Stimulated activated CD4-positive, alpha-beta T cell treated with anti-CD3 and anti-CD28 coated beads, Interleukin-1b, Interleukin-23, amount 100 ng/mL, for 4 hours (primary cell): ENCODE measurements at regions not wholly inside any gene's neighbourhood (a gene's known extent, or its start where the extent isn't known, plus 50 kb on each side); places are given as distances from the start of the nearest gene placed in this dataset.
A peak's percentile ranks its signal among the peaks of the same experiment; 100 is the strongest.

Source experiments
- DNase-seq, 2 donors: peaks; one replicate each; pipeline ENCODE4 v3.0.0-alpha.2; 2020; ENCODE audit warnings: low read depth in 2 of 2

GRCh38 chrX:44470816-44471215, 71.8 kb downstream of the FUNDC1 start:
- no peak for DNase-seq

- no peak for DNase-seq
Observed at GRCh38 chrX:44462850-44463249, 79.8 kb downstream of the FUNDC1 start.

DNA sequence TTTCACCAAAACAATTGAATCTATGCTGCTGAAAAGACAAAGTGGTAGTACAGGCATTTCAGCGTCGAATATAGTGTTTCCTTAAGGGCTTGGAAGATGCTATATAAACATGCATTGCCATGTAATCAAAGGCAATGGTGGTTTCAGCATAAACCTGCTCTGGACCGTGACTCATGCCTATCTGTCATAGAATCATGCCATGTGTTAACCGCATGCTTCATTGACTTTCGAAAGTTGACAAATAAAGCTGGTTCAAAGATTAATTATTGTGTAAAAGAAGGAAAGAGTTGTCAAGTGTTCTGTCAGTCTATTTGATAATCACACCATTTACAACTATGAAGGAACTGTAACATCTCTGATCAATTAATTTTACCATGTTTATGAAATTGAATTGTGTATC, 83.2 kb downstream of the FUNDC1 start:
- no peak for DNase-seq

DNA sequence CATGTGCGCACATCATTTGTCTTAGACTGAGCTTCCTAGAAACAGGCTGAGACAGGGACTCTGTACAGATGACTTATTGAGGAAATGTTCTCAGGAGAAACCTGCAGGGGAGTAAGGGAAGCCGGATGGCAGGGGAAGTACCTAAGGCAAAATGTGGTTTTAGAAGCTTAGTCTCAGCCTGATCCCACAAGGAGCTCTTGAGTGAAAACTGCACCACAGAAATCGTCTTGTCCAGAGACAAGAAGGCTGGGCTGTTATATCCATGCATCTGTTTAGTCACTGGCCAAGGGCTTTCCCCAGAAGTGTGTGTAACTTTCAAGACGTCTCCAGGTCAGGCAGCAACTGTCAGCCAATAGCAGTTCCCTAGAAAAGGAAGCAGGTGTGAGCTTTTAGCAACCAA, 86.0 kb downstream of the FUNDC1 start:
- DNase-seq: no peak

- DNase-seq: no peak
Observed at GRCh38 chrX:44451056-44451455, 91.6 kb downstream of the FUNDC1 start.

- DNase-seq: no peak
Observed at GRCh38 chrX:44447214-44447613, 95.4 kb downstream of the FUNDC1 start.

- DNase-seq: no peak
Observed at GRCh38 chrX:44440006-44440405, 96.5 kb upstream of the EFHC2 start.

DNA sequence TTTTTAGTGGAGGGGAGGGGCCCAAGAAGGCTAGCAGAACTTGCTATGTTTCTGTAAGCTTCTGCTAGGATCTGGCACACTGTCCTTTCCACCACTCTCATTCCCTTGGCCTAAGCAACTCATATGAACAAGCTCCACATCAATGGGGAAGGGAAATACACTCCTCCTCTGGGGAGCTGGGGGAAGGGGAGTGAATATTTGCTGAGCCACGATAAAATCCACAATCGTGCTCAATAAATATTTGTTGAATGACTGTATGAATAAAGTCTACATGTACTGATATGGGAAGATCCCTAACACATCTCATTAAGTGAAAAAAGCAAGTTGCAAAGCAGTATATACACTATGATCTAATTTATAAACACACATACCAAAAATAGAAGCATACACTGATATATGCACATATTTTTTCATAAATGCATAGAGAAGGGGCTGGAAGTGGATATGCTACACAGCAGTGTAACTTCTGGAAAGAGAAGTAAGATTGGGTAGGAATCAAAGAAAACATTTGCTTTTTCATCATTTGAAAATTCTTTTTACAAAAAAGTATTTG, 95.8 kb upstream of the EFHC2 start:
- DNase-seq: no peak

DNA sequence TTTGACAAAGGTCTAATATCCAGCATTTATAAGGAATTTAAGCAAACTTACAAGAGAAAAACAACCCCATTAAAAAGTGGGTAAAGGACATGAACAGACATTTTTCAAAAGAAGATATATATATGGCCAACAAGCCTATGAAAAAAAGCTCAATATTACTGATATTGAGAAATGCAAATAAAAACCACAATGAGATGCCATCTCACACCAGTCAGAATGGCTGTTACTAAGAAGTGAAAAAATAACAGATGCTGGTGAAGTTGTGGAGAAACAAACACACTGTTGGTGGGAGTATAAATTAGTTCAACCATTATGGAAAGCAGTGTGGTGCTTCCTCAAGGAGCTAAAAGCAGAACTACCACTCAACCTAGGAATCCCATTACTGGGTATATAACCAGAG, 91.6 kb upstream of the EFHC2 start:
- DNase-seq: no peak

- no peak for DNase-seq
Observed at GRCh38 chrX:44433556-44433955, 90.1 kb upstream of the EFHC2 start.

DNA sequence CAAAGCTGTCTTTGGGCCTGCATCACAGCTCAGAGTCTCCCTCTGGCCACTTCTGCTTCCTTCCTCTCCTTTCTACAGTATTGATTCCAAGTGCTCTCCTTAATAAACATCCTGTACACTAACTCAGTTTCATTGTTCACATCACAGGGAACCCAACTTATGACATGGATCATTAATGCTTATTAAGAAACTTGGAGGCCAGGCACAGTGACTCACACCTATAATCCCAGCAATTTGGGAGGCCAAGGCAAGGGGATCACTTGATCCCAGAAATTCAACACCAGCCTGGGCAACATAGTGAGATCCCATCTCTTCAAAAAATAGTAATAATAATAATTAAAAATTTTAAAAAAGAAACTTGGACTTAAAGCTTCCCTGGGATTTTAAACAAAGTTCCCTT, 89.2 kb upstream of the EFHC2 start:
- no peak for DNase-seq

DNA sequence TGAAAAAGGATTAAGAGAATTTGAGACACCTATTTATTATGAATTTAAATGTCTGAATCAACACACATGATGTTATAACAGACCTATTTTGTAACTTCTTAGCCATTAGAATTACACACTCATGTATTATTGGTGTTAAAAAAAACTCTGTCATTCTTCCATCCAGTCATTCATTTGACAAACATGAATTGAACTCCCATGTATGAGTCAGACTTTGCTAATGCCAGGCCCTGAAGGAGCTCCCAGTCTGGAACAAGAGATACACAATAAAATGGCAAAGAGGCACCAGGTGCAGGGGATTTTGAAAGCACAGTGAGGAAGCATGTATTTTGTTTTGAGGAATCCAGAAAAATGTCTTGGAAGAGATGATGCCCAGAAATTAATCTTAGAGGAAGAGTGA, 87.7 kb upstream of the EFHC2 start:
- DNase-seq: no peak

GRCh38 chrX:44428989-44429627, 85.6 kb upstream of the EFHC2 start:
- no peak for DNase-seq

DNA sequence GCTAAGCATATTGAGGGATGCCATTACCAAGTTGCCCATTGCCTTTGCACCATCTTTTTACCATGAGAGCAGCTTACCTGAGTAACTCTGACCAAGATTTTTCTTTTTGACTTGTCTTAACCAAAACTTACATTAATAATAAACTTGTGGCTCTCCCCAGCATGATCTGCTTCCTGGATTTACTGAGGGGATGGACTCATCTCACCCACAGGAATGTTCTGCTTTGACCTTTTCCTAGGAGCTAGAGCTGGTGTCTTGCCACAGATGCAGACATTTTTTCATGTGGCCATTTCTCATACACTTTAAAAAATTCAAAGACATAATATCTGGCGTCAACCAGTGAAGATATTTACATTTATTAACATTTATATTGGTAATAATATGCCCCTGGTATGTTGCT, 79.2 kb upstream of the EFHC2 start:
- no peak for DNase-seq

GRCh38 chrX:44415639-44416386, 72.3 kb upstream of the EFHC2 start:
- no peak for DNase-seq

DNA sequence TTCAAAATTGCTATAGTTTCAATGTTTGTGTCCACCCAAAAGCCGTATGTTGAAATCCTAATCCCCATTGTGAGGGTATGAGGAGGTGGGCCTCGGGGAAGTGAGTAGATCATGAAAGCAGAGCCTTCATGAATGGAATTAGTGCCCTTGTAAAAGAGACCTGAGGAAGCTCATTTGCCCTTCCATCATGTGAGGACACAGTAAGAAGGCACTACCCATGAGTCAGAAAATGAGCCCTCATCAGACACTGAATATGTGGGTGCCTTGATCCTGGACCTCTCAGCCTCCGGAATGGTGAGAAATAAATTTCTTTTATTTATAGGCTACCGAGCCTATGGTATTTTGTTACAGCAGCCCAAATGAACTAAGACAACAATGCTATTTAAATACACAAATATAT, 57.7 kb upstream of the EFHC2 start:
- no peak for DNase-seq

DNA sequence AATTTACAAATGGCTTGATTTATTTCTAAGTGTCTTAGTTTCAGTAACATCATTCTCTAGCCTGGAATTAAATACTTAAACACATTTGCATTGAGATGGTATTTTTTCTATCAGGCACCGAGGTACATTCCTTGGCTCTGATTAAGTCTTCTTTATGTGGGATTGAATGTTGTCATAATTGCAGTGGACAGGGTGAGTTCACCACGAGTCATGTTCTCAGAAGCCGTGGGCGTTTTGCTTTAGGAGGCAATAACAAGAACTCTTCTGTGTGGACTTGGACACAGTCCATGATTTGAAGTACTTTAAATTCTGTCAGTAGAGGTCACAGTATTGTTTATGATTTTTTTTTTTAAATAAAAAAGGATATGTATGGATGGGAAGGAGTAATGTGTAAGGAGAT, 57.1 kb upstream of the EFHC2 start:
- DNase-seq: peak in 1 of 2 donors; percentile 5

- DNase-seq: no peak
Observed at GRCh38 chrX:44400161-44400560, 56.7 kb upstream of the EFHC2 start.
